HG03280 (cell line): ENCODE measurements at regions not wholly inside any gene's neighbourhood (a gene's known extent, or its start where the extent isn't known, plus 50 kb on each side); places are given as distances from the start of the nearest gene placed in this dataset.
"Not testable (repeated sequence)": the region's sequence is repeated elsewhere in the genome, so short reads cannot be mapped to it uniquely, and the experiment has no call there.

ENCODE experiments used
- ATAC-seq: cut with Tn5 transposase; IDR thresholded peaks from one replicate; pipeline ENCODE4 v1.9.1; 2021; ENCODE audit warnings: mild to moderate bottlenecking, moderate library complexity; ENCODE audit not compliant: unreplicated experiment

DNA sequence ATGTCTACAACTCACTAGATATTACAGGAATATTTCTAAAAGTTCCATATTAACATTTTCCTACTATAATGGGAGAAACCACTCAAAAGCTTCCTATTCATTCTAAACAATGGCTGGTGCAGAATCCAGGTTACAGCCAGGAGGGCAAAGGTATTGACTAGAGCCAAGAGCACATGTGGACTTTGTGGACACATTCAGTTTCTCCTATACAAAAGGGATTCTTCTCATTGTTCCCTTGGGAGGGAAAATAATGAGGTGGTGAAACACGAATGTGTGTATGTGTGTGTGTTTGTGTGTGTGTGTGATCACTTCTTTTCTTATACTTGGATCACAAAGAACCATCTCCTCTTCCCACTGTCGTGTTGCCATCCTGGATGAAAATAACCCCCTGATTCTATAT, 1000.0 kb downstream of the ADGRL2 start:
- ATAC-seq: no peak

DNA sequence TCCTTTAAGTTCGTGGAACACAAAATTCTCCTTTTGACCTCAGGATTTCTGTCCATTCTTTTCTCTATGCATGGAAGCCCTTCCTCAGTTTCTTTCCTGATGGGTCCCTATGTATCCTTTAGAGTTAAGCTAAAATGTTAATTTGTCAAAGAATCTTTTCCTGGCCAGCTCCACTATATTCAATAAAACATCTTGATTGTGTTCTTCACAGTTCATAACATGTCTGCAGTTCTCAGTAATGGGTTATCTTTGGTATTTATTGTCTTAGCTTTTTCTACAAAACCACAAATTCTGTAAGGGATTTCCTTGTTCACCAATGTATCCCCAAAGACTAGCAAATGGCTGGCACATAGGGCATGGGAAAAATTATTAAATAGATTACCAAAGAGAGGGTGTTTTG, 998.5 kb downstream of the ADGRL2 start:
- ATAC-seq: no peak

- ATAC-seq: no peak
These were observed 994.9 kb downstream of the ADGRL2 start for GRCh38 chr1:82795508-82796149.

GRCh38 chr1:82792151-82792550, 991.4 kb downstream of the ADGRL2 start:
- ATAC-seq: no peak

GRCh38 chr1:82790556-82790955, 989.8 kb downstream of the ADGRL2 start:
- ATAC-seq: no peak

GRCh38 chr1:82788660-82789059, 987.9 kb downstream of the ADGRL2 start:
- no peak for ATAC-seq

DNA sequence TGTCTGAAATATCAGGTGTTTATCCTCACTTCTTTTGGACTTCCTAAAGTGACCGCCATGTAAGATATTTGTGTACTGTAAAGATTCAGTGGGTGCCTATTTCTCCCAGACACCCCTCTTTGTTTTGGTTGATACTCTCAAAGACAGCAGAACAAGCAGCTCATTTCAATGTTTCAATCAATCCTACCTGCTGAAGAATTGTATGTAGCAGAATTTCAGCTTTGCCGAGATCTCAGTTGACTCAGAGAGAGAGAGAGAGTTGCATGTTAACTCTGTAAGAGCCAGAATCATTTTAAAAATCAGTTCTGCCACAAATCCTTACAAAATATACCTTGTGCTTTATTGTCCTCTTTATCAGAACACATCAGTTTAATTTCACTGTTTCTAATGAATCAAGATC, 987.3 kb downstream of the ADGRL2 start:
- no peak for ATAC-seq

DNA sequence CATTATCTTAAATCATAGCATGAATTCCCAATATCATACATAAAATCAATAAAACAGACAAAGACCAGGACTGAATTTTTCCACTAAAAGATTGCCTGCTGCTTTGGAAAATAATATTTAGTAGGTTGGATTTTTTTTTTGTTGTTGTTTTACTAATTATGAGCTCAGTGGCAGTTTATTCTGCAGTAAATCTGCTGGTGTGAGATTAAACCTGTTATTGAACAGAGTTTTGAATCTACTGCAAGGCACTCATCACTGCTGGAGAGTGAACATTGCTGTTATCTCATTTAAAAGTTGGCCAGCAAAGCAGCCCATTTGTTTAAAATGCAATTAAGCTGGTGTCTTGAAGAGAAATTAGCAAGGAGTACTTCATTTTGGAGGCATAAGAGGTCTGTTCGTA, 986.1 kb downstream of the ADGRL2 start:
- ATAC-seq: no peak

GRCh38 chr1:82785268-82785790, 984.6 kb downstream of the ADGRL2 start:
- no peak for ATAC-seq

DNA sequence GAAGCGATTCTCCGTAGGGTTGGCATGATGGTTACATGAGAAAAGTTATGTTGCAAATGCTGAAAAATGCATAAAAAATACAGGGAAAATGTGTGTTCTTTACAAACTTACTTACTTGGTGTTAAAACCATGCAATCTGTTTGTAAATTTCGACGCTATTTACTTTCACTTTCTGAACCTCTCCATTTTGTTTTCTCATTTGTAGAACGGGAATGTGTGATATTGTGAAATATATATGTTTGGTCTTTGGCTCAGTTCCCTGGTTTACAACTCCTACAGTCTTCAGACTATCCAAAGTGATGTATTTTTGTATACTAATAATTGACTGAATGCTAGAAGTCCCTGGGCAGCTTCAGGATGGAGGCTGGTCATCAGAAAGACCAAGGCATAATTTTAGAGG, 982.3 kb downstream of the ADGRL2 start:
- no peak for ATAC-seq

GRCh38 chr1:82782599-82782998, 981.9 kb downstream of the ADGRL2 start:
- ATAC-seq: no peak

- no peak for ATAC-seq
These were observed 977.9 kb downstream of the ADGRL2 start for GRCh38 chr1:82778612-82779011.

DNA sequence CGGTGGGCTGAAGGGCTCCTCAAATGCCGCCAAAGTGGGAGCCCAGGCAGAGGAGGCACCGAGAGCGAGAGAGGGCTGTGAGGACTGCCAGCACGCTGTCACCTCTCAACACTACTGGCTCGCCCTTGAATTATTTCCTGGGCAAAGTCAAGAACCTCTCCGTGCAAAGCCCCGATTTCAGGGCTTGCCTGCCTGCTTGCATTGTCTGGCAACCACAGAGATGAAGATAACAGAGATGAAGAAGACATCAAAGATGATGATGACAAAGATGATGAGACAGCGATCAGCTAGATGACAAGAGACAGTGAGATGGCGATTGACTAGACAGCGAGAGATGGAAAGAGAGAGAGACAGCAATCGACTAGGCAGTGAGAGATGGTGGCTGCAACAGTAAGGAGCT, 976.5 kb downstream of the ADGRL2 start:
- no peak for ATAC-seq

GRCh38 chr1:82776730-82777129, 976.0 kb downstream of the ADGRL2 start:
- not testable (repeated sequence) for ATAC-seq

DNA sequence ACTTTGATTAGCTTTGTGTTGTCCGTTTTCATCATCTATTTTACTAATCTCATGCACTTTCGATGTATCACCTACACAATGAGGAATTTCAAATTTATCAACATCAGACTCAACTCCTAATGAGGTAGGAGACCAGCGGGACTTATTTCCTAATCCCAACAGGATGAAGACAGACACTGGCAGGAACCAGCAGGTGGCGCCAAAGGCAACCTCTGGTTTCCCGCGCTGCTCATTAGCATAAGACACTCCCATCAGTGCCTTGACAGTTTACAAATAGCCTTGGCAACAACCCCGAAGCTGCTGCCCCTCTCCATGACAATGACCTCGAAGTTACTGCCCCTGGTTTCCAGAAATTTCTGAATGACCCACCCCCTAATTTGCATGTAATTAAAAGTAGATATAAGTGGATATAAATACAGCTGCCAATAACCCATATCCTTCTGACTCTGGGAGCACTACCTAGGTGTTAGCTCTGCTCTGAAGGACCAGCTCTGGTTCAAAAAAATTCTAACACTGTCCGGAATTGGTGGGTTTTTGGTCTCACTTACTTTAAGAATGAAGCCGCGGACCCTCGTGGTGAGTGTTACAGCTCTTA, 974.8 kb downstream of the ADGRL2 start:
- ATAC-seq: no peak

GRCh38 chr1:82762829-82763532, 962.2 kb downstream of the ADGRL2 start:
- no peak for ATAC-seq

GRCh38 chr1:82759035-82759434, 958.3 kb downstream of the ADGRL2 start:
- ATAC-seq: no peak

DNA sequence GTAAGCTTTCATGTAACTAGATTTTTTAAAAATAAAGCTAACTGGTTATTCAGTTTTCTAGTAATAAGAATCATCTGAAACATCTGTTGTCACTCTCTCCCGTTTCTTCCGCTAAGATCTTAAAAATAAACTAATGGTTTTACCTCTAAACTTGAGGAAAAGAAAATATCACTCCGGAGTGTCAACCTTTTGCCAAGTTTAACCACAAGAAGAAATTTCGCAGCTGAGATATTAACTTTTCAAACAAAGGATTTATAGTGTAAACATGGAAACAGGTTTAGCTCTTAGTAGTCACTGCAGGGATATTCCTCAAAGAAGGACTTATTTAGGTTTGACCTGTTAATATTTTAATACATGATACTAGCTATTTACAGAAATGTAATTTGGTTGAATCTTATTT, 954.9 kb downstream of the ADGRL2 start:
- ATAC-seq: no peak

DNA sequence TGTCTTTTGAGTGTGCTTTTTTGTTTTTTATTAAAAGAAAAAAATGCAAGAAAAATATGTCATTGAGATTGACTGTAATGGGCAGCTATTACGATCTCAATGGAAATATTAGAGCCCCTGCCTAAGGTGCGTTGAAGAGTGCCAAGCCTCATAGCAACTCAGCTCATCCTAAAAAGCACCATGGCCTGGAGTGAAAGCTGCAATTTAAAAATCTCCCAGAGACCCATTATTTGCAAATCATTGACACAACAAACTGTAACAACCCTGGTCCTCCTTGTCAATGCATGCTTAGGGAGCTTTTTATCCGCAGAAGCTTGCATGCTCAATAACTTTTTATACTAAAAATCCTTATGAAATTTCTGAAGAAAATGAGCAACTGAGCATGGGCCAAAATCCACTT, 954.5 kb downstream of the ADGRL2 start:
- ATAC-seq: no peak

DNA sequence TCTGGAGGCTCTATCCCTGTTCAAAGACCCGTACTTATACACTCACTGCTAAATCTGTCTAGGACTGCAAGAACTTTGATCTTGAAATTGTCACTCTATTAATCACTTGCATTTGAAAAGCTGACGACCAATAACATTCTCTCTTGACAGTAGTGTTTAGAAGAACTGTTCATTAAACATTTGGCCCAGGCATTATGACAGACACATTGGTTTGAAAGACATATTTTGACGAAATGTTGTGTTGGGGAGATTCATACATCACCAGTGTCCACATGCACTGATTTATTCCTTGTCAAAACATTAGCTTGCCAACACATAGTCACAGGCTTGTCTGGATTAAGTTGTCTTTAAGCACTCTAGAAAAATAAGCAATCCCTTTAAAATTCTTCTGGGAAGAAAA, 951.3 kb downstream of the ADGRL2 start:
- ATAC-seq: no peak

- ATAC-seq: no peak
These were observed 932.9 kb downstream of the ADGRL2 start for GRCh38 chr1:82733645-82734044.

DNA sequence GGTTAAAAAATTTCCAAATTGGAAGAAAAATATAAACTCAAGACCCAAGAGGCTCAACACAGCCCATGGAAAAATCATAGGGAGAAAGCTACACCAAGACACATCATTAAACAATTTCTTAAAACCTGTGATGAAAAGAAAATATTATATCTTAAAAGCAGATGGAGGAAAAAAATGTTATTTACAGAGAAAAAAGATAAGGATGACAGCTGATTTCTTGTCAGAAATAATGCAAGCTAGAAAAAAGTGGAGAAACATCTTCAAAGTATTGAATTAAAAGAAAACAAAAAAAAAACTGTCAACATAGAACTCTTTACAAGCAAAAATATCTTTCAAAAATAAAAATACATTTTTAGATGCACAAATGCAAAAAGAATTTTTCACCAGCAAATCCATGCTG, 930.5 kb downstream of the ADGRL2 start:
- ATAC-seq: no peak
